GM12864 (cell line): ENCODE measurements at regions not wholly inside any gene's neighbourhood (a gene's known extent, or its start where the extent isn't known, plus 50 kb on each side); places are given as distances from the start of the nearest gene placed in this dataset.
"Not testable (repeated sequence)": the region's sequence is repeated elsewhere in the genome, so short reads cannot be mapped to it uniquely, and the experiment has no call there.

Experiments used
- DNase-seq: peaks from one replicate; pipeline ENCODE4 v3.0.0-alpha.2; 2011; ENCODE audit warnings: low read depth
- H3K4me3 ChIP-seq: 2 replicates; pipeline ENCODE4 v1.5.1; 2011; ENCODE audit warnings: mild to moderate bottlenecking, low read depth, low read length, control low read depth
- TF ChIP-seq, protein P1 (sequence below): IDR thresholded peaks from 2 replicates; pipeline ENCODE4 v1.5.1; 2011; ENCODE audit warnings: low read depth, mild to moderate bottlenecking, moderate library complexity, low read length, control low read depth, inconsistent platforms; ENCODE audit errors: missing control alignments

DNA sequence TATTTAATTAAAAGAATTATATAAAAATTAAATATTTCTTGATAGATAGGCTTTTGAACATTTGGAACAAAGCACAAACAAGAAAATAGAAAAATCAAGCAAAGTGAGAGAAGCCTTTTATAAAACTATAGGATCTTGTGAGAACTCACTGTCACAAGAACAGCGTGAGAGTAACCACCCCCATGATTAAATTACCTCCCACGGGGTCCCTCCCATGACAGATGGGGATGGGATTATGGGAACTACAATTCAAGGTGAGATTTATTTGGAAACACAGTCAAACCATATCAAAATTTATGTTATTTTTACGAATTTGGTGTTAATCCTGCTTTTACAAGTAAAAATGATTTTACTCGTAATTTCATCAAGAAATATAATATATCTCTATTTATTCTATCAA lies 1136.1 kb upstream of the POT1 start:
- H3K4me3 ChIP-seq = no peak overlapping the region
- DNase-seq = no peak
- TF ChIP-seq, protein P1, sequence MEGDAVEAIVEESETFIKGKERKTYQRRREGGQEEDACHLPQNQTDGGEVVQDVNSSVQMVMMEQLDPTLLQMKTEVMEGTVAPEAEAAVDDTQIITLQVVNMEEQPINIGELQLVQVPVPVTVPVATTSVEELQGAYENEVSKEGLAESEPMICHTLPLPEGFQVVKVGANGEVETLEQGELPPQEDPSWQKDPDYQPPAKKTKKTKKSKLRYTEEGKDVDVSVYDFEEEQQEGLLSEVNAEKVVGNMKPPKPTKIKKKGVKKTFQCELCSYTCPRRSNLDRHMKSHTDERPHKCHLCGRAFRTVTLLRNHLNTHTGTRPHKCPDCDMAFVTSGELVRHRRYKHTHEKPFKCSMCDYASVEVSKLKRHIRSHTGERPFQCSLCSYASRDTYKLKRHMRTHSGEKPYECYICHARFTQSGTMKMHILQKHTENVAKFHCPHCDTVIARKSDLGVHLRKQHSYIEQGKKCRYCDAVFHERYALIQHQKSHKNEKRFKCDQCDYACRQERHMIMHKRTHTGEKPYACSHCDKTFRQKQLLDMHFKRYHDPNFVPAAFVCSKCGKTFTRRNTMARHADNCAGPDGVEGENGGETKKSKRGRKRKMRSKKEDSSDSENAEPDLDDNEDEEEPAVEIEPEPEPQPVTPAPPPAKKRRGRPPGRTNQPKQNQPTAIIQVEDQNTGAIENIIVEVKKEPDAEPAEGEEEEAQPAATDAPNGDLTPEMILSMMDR = no peak

DNA sequence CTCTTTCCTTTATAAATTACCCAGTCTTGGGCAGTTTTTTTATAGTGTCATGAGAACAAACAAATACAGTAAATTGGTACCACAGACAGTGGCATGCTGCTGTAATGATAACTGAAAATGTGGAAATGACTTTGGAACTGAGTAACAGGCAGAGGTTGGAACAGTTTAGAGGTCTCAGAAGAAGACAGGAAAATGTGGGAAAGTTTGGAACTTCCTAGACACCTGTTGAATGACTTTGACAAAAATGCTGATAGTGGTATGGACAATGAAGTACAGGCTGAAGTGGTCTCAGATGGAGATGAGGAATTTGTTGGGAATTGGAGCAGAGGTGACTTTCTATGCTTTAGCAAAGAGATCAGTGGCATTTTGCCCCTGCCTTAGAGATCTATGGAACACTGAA lies 1128.4 kb upstream of the POT1 start:
- TF ChIP-seq, protein P1 = no peak
- no peak overlapping the region for H3K4me3 ChIP-seq
- no peak for DNase-seq

DNA sequence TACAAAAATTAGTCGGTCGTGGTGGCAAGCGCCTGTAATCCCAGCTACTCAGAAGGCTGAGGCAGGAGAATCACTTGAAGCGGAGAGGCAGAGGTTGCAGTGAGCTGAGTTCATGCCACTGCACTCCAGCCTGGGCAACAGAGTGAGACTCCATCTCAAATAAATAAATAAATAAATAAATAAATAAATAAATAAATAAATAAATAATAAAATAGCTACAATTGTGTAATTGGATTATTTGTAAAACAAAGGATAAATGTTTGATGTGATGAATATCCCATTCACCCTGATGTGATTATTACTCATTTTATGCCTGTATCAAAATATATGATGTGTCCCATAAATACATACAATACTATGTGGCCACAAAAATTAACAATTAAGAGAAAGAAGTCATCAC lies 1127.0 kb upstream of the POT1 start:
- DNase-seq, H3K4me3 ChIP-seq: not testable (repeated sequence)

DNA sequence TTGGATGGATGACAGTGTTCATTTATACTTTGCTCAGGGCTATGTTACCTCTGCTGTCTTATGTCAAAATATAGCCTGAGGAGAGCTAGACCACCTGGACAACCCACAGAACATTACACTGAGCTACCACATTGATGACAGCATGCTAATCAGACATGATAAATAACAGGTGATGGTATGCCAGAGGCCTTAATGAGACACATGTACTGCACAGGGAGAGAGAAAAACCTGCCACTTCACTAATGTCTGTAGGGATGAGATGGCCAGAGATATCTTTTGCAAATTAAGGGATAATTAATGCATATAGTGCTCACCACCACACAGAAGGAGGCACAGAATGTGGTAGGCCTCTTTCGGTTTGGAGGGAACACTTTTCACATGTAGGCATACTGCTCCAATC lies 1122.6 kb upstream of the POT1 start:
- no peak overlapping the region for H3K4me3 ChIP-seq
- no peak for DNase-seq
- TF ChIP-seq, protein P1 = no peak

DNA sequence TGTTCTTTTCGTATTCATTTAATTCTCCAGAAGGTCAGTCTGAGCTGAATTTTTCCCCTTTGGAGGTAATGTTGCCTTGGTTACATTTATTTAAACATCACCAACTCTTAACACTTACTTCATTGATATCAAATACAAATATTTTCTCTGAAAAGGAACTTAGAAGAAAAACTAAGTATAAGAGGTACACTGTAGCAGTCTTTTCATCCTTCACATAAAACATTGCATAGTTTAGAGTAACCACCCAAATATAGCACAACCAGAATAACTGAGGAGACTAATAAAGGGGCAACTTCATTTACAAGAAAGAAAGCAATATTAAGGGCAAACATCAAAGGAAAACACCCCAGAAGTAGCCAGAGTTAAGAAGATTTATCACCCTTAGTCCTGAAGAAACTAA lies 1115.0 kb upstream of the POT1 start:
- H3K4me3 ChIP-seq = no peak overlapping the region
- no peak for DNase-seq
- TF ChIP-seq, protein P1 = no peak

DNA sequence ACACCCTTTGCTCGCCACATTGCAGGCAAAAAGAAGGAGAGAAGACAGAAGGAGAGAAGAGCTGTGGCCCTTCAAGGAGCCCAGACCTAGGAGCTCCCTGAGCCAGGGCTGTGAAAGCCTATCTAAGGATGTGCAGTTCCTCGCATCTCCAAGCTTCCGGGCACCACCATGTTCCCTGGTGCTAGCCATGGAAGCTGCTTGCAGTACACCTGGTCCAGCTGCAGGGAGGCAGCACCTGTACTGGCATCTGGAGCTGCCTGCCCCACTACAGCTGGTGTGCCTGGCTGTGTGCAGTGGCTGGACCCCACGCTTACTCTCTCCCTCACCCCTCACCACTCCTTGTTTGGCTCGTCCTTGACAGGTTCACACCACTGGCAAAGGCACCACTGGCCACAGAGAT lies 1111.8 kb upstream of the POT1 start:
- TF ChIP-seq, protein P1 = no peak
- no peak overlapping the region for H3K4me3 ChIP-seq
- no peak for DNase-seq

DNA sequence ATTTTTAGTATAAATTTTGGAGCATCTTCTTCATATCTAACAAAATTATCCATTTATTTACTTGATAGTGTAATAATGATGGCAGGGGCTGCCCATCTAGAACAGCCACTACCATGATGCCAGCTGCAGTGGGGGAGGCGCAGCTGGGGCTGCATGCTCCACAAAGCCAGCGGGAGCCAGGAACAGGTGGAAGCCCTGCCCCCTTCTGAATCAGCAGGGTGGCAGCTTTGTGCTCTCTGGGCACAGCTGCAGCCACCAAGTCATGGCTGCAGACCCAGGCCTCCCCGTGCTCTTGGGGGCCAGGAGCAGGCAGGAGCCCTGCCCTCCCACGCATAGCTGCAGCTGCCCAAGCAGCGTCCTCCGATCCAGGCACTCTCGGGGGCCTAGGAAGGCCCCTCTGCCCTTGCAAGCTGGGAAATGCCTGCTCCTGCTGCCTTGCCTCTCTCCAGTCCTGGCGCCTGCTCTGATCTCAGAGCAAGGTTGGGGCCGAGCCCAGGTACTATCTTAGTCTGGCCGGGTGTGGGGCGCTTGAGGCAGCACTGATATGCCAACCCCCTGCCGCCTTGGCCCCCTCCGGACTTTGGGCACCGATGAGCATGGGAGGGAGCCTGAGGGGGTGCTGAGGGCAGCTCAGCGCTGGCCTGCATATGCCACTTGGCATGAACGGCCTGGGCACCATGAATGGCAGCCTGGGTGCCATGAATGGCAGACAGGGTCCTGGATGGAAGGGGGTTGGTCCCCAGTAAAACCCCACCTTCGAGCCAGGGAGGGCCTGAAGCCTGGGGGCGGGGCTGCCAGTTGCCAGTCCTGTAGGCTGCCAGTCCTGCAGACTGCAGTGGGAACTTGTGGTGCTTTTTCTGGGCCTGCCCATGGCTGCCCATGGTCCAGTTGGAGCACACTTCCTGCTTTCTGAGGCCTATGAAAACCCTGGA lies 1110.8 kb upstream of the POT1 start:
- H3K4me3 ChIP-seq = no peak overlapping the region
- TF ChIP-seq, protein P1 = no peak
- DNase-seq = no peak
